Astrocyte of the cerebellum (primary cell): ENCODE measurements at regions not wholly inside any gene's neighbourhood (a gene's known extent, or its start where the extent isn't known, plus 50 kb on each side); places are given as distances from the start of the nearest gene placed in this dataset.

Experiments used
- DNase-seq: peaks from one replicate; pipeline ENCODE4 v3.0.0-alpha.2; 2011; ENCODE audit warnings: low read depth
- H3K4me3 ChIP-seq: 2 replicates; pipeline ENCODE4 v1.5.1; 2011; ENCODE audit warnings: mild to moderate bottlenecking, low read depth, low read length, moderate library complexity
- in situ Hi-C: cut with HindIII; loops from 2 replicates; pipeline ENCODE4 v1.10.0; 2017; ENCODE audit warnings: low sequenced_read_pairs
- TF ChIP-seq, protein P1 (sequence below): IDR thresholded peaks from 2 replicates; pipeline ENCODE4 v1.5.1; 2012; ENCODE audit warnings: low read length, low read depth, moderate library complexity, mild to moderate bottlenecking; ENCODE audit errors: missing control alignments

DNA sequence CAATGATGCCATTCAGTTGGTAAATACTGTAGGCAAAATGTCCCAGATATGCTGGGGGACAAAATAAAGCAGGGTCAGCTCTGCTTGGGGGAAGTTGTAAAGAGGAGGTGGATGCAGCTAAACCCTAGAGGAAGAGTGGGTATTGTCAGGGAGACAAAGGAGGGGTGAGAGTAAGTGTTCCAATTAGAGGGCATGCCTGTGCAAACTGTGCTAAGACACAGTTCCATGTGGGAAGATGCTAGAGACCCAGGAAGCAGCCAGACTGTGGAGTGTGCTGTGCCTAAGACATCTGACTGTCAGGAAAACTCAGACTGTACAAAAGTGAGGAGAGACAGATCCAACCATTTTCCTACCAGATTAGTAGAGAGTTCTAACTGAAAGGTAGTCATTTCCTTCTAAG is 474.3 kb downstream of the ATP23 start:
- in situ Hi-C loops: no loop called here
- DNase-seq: no peak
- no peak overlapping the region for H3K4me3 ChIP-seq
- TF ChIP-seq, protein P1, sequence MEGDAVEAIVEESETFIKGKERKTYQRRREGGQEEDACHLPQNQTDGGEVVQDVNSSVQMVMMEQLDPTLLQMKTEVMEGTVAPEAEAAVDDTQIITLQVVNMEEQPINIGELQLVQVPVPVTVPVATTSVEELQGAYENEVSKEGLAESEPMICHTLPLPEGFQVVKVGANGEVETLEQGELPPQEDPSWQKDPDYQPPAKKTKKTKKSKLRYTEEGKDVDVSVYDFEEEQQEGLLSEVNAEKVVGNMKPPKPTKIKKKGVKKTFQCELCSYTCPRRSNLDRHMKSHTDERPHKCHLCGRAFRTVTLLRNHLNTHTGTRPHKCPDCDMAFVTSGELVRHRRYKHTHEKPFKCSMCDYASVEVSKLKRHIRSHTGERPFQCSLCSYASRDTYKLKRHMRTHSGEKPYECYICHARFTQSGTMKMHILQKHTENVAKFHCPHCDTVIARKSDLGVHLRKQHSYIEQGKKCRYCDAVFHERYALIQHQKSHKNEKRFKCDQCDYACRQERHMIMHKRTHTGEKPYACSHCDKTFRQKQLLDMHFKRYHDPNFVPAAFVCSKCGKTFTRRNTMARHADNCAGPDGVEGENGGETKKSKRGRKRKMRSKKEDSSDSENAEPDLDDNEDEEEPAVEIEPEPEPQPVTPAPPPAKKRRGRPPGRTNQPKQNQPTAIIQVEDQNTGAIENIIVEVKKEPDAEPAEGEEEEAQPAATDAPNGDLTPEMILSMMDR: no peak

DNA sequence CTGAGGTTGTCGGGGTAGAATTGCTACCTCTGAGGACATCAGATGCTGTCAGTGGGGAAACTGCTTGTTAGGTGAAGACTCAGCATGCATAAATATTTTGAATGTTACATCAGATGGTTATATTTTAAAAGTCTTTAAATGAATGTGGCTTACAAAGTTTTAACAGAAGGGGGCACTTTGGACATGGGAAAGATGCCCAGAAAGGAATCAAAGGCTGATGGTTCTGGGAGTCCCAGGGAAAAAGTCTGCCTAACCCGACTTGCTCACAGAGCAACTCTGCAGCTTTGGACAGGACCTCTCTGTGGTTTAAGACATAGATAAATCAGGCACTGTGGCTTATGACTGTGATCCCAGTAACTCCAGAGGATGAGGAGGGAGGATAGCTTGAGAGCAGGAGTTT is 474.9 kb downstream of the ATP23 start:
- in situ Hi-C loops: no loop called here
- H3K4me3 ChIP-seq: no peak overlapping the region
- no peak for DNase-seq
- TF ChIP-seq, protein P1: peak; percentile 40

DNA sequence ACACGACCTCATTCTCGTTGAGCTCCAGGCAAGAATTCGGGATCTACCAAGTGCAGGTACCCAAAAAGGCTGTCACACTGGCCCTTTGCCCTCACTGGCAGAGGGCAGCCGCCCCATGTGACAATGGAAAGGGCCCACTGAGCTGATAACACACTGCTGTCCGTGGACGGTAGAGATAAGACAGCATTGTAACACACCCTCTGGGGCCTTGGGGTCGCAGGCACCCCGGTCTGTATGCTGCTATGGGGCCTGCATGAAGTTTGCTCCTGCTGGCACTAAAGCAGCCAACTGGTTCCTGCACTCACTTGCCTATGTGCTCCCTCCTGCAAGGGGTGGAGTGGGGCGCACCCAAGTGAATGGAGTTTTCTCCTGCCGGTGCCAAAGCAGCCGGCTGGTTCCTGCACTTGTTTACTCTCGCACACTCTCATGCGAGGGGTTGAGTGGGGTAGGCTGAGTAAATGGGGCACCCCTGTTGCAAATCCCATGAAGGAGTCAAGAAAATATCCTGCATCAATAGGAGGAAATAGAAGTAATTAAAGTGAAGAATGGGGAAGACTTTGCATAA is 477.9 kb downstream of the ATP23 start:
- TF ChIP-seq, protein P1: no peak
- in situ Hi-C loops: no loop called here
- no peak overlapping the region for H3K4me3 ChIP-seq
- no peak for DNase-seq

DNA sequence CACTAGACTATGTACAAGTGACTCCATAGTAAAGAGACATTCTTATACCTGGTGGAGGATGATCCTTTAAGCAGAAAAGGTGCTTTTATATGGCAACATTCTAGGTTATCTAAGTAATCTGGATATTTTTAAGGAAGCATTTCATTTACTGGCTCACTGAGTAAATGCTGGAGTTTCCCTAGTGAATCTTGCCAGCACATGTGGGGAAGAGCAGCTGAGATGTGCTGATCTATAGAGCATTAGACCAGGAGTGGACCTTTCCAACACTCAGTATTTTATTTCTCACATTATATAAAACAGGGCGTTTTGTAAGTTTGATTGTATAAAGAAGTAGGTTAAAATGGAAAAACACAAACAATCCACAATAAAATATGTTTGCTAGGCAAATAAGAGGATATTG is 478.5 kb downstream of the ATP23 start:
- no peak overlapping the region for H3K4me3 ChIP-seq
- no peak for DNase-seq
- in situ Hi-C loops: no loop called here
- TF ChIP-seq, protein P1: no peak

DNA sequence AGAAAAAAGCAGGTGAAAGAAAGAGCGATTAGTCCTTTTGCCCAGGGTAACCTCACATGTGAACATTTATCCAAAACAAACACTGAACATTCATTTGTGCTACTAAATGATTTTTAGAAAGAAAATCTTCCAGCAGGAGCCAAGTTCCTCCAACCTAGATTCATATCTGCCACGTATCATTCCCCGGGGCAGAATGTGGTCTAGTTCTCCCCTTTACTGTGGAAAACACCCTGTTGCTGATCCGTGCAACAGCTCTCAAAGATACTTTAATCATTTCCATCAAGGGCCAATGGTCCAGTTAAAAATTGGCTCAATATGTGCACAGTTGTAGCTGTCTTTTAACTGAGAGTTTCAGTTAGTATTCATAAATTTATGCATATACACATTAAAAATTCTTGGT is 479.1 kb downstream of the ATP23 start:
- no peak overlapping the region for H3K4me3 ChIP-seq
- in situ Hi-C loops: no loop called here
- TF ChIP-seq, protein P1: no peak
- DNase-seq: peak; percentile 70

DNA sequence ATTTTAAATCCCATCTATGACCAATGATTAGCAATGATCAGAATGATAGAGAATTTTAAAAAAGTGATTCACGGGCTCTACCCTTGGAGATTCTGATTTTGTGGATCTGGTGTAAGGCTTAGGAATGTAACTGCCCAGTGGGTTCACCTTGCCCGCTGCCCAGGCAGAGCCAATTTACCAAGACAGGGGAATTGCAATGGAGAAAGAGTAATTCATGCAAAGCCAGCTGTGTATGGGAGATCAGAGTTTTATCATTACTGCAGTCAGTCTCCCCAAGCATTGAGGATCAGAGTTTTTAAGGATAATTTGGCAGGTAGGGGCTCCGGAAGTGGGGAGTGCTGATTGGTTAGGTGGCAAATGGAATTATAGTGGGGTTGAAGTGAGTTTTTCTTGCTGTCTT is 480.6 kb downstream of the ATP23 start:
- no peak for DNase-seq
- in situ Hi-C loops: no loop called here
- no peak overlapping the region for H3K4me3 ChIP-seq
- TF ChIP-seq, protein P1: no peak
